Hippocampal formation (tissue), 2 donors: ENCODE measurements at regions not wholly inside any gene's neighbourhood (a gene's known extent, or its start where the extent isn't known, plus 50 kb on each side); places are given as distances from the start of the nearest gene placed in this dataset.
"Not testable (repeated sequence)": the region's sequence is repeated elsewhere in the genome, so short reads cannot be mapped to it uniquely, and the experiment has no call there.

Source experiments
- DNase-seq, 2 donors: peaks; one replicate each; lab custom pipeline; 2025; lab: John Stamatoyannopoulos, UW

DNA sequence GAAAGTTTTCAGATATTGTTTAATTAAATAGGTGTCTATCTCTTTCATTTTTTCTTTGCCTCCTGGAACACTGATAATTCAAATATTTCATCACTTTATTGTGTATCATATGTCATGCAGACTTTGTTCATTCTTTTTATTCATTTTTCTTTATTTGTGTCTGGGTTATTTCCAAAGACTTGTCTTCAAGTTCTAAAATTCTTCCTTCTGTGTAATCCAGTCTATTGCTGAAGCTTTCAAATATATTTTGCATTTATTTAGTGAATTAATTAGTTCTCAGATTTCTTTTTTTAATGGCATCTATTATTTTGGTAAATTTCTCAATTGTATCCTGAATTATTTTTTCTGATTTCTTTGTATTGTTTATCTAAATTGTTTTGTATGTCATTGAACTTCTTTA is 70.1 kb downstream of the ZNF330 start:
- no peak for DNase-seq

DNA sequence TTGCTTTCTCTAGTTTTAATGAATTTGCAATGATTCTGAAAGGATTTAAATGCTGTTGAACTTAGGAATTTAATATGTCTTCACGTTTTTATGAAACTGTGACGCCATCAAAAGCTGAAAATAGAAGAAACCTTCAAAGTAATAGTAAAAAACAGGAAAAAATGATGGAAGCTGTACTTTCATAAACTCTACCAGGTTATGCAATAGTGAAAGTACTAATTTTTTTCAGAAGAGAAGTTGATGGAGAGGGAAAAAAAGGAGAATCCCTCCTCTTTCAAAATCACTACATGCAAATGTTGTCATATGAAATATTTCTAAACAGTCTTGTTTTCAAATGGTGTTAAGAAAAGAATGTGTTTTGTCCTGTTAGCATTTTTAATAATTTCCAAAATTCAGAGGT is 73.6 kb downstream of the ZNF330 start:
- DNase-seq = no peak

DNA sequence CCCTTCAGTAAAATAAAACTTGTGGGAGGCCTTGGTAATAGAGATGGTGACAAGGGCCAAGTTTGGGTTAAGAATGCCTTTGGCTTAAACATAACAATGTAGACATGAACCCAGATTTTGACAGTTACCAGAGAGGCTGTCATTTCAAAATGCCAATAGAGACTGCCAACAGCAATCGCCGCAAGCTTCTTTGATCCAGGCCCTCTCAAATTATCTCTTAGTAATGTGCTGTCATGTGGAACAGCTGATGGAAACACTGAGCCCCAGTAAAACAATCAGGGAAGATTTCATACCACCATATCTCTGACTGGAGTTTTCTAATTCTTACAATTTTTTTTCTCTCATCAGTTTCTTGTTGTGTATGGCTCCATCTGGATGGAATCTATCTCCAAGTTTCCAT is 80.5 kb downstream of the ZNF330 start:
- DNase-seq = no peak

DNA sequence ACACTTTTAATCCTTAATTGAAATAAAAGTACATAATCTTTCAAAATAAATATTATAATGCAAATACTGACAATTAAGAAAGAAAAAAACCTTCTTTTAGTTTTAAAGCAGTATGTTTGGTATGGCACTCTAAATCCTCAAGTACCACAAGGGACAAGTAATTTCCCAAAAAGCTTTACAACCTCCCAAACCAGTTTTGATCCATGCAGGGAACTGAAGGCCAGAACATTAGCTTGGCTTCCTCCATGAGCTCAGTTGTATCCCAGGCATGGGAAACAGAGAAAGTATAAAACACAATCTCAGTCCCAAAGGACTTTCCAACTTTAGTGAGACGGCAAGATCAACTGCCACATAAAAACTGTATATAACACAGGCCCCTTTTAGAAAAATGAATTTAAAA is 82.2 kb downstream of the ZNF330 start:
- DNase-seq = no peak

DNA sequence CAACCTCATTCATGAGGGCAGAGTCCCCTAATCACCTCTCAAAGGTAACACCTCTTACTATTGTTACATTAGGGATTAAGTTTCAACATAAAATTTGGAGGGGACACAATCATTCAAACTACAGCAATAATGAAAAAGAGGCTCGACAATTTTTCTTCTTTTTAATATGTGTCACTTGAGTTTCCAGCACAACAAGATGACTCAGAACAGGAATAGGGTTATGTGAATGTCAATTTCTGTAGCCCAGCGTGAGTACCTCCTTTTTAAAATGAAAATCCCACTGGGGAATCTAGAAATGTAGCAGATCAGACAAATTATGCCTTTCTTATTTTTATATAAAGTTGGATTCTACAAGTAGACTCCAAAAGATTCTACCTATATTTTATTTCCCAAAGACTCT is 83.7 kb downstream of the ZNF330 start:
- DNase-seq = no peak

GRCh38 chr4:141306331-141306730 is 85.6 kb downstream of the ZNF330 start:
- no peak for DNase-seq

- peak; percentile 34 to 64 for DNase-seq
Measured at GRCh38 chr4:141307241-141307689, 86.6 kb downstream of the ZNF330 start.

DNA sequence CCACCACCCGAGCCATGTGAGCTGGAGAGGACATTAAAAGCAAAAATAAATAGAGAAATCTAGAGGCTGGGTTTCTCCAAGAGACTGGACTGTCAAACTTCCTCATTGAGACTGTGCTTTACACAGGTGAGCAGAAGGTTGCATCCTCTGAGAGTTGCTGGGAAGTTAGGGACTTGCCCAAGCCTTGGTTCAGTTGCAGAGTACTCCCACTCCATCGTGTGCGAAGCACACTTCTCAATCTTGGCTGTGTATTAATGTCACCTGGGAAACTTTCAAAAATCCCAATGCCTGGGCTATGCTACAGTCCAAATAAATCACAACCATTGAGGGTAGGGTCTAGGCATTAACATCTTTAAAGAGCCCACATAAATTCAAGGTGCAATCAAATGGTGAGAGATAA is 89.2 kb downstream of the ZNF330 start:
- DNase-seq = no peak

DNA sequence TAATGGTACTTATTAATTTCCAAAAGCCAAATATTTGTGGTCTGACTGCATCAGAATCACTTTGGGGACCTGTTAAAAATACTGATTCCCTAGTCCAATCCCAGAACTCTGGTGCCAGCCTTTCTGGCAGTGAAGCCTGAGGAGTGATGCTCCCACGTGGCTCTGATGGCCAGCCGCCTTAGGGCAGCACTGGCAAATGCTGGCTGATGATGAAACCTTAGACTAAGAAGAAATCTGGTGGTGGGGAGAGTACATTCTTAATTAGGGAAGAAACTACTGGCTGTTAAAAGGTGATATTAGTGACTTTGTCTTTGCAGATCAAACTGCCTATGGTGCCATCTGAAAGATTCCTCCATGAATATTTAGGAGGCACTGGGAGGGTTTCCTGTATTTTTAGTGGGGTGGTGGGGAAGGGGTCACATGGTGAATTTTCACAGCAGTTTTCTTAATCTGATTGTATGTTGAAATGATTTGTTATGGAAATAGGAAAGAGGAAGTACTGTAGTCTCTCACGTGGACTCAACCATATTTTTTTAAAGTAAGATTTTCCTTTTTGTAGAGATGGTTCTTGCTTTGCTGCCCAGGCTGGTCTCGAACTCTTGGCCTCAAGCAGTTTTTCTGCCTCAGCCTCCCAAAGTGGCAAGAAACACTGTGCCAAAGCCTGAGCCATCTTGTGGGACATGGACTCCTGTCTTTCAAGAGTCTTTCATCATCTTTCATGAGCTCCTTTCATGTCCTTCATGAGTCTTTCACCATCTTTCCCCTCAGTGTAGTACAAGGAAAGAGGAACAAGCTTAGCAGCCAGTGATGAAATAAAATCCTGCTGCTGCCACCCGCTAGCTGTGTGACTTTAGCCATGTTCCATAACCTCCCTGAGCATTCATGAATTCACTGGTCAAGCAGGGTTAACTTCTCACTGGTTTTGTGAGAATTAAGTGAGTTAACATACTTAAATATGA is 90.8 kb downstream of the ZNF330 start:
- DNase-seq = no peak

GRCh38 chr4:141314627-141315026 is 93.9 kb downstream of the ZNF330 start:
- no peak for DNase-seq

DNA sequence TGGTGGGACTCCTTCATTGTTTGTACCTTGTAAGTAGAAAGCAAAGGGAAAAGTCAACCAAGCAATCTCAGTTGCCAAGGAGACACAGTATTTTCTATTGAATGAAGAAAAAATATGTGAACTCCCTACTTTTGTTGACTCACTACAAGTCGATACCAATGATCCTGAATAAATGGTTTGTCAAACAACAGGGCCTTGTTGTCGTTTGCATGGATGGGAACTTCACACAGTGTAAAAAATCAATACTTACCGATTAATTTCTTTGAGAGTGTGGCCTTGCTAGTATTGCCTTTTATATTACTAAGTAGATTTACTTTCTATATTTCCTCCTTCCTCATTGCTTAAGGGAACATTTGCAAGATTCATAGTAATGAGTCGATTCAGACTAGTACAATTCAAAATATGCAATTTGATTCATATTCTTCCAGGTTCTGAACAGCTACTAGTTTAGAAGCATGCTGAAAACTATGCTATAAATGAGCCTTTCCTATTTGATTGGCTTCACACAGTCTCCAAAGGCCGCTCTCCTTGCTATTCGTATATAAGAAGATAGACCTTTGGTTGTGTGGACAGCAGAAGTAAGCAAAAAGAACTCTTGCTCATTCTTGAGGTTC is 108.0 kb downstream of the ZNF330 start:
- no peak for DNase-seq

GRCh38 chr4:141329174-141329569 is 108.5 kb downstream of the ZNF330 start:
- DNase-seq = no peak

DNA sequence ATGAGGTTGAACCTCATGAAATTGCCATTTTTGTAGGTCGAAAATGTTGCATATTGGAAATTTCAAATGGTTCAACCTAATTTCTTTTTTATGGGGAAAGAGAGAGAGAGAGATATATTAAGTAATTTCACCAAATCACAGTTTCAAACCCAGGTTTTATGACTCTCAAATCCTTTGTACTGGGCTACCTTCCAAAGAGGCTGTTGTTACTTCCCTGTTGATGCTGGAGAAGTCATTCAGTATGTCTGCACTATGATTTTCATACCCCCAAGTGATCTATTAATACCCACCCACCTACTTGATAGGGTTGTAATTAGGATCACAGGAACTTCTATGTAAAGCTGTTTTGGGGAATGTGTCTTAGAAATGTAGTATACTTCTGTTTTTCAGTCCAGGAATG is 109.9 kb downstream of the ZNF330 start:
- DNase-seq = no peak

- DNase-seq = no peak
Measured at GRCh38 chr4:141331534-141332358, 111.1 kb downstream of the ZNF330 start.

DNA sequence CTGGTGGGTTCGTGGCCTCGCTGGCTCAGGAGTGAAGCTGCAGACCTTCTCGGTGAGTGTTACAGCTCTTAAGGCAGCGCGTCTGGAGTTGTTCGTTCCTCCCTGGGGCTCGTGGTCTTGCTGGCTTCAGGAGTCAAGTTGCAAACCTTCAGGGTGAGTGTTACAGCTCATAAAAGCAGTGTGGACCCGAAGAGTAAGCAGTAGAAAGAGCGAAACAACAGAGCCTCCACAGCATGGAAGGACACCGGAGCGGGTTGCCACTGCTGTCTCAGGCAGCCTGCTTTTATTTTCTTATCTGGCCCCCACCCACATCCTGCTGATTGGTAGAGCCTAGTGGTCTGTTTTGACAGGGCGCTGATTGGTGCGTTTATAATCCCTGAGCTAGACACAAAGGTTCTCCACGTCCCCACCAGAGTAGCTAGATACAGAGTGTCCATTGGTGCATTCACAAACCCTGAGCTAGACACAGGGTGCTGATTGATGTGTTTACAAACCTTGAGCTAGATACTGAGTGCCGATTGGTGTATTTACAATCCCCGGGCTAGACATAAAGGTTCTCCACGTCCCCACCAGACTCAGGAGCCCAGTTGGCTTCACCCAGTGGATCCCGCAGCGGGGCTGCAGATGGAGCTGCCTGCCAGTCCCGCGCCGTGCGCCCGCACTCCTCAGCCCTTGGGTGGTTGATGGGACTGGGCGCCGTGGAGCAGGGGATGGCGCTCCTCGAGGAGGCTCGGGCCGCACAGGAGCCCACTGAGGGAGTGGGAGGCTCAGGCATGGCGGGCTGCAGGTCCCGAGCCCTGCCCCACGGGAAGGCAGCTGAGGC is 111.9 kb downstream of the ZNF330 start:
- DNase-seq = not testable (repeated sequence)

DNA sequence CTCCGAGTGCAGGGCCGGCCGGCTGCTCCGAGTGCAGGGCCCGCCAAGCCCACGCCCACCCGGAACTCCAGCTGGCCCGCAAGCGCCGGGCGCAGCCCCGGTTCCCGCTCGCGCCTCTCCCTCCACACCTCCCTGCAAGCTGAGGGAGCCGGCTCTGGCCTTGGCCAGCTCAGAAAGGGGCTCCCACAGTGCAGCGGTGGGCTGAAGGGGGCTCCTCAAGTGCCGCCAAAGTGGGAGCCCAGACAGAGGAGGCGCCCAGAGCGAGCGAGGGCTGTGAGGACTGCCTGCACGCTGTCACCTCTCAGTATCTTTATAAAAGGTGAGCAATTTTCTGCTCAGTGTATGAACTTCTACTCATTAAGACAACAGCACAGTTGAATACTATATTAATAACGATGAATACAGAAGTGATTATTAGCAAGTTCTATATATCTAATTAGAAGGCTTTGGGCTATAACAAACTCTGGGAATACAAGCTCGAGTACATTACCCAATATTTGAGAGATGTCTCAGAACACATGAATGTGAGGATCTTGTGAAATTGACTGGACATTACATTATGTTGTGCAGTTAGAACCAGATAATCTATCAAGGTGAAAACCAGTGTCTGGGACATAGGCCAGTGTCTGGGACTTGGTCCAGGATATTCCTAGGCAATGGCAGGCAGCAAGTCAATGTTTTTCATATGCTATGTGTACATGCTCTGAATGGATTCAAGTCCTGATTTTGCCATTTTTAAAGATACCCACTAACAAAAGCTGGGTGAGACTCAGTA is 112.9 kb downstream of the ZNF330 start:
- DNase-seq = not testable (repeated sequence)

GRCh38 chr4:141335166-141335565 is 114.5 kb downstream of the ZNF330 start:
- DNase-seq = no peak

DNA sequence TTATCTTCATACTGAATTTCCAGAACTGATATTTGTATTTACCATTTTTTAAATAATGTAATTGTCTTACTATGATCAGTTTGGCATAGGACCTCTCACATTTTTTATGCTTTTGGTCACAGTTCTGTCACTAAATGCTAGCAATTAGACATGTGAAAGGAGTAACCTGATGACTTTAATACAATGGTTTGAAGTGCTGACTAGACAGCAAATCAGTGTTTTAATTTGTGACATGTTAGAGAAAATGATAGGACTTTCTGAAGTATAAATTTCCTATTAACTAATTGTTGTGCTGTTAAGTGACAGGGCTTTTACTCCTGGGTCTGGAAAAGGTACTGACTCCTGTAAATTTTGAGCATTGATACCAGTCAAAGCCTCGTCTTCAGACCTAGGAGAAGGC is 117.5 kb downstream of the ZNF330 start:
- DNase-seq = no peak

- DNase-seq = no peak
Measured at GRCh38 chr4:141339391-141339790, 118.7 kb downstream of the ZNF330 start.

GRCh38 chr4:141339966-141340365 is 119.3 kb downstream of the ZNF330 start:
- DNase-seq = no peak

- DNase-seq = no peak
Measured at GRCh38 chr4:141340458-141340857, 119.8 kb downstream of the ZNF330 start.
